G401.6 (cell line): ENCODE measurements at regions not wholly inside any gene's neighbourhood (a gene's known extent, or its start where the extent isn't known, plus 50 kb on each side); places are given as distances from the start of the nearest gene placed in this dataset.

Experiments
- FAIRE-seq: peaks from 2 replicates; lab custom pipeline; 2012; peaks lifted over from hg19 to GRCh38; lab: Jason Lieb, UNC

DNA sequence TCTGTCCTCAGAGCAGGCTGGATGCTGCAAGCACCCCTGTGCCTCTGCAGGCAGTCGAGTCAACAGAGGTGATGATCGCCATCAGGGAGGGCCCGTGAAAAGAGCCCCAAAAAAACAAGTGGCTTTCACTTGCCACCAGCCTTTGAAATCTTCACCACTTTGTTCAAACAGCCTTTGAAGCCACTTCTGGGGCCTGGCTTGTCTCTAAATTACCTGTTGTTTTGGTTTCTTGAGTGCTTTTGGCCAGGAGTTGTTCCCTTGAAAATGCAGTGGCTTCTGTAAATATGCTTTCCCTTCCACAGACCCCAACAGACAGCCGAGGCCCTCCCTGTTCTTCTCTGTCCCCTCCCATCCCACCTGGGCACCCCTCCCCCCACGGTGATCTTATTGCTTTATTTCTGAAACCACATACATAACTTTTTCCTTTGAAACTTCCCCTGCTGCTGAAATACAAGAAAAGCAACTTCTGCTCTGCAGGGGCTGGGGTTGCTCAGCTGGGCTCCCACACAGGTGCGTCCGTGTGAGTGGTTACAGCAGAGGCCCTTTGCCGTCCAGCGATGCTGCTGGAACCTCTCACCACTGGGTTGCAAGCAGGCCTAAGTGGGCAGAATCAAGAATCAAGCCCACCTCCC lies 283.8 kb upstream of the SHH start:
- no peak for FAIRE-seq

DNA sequence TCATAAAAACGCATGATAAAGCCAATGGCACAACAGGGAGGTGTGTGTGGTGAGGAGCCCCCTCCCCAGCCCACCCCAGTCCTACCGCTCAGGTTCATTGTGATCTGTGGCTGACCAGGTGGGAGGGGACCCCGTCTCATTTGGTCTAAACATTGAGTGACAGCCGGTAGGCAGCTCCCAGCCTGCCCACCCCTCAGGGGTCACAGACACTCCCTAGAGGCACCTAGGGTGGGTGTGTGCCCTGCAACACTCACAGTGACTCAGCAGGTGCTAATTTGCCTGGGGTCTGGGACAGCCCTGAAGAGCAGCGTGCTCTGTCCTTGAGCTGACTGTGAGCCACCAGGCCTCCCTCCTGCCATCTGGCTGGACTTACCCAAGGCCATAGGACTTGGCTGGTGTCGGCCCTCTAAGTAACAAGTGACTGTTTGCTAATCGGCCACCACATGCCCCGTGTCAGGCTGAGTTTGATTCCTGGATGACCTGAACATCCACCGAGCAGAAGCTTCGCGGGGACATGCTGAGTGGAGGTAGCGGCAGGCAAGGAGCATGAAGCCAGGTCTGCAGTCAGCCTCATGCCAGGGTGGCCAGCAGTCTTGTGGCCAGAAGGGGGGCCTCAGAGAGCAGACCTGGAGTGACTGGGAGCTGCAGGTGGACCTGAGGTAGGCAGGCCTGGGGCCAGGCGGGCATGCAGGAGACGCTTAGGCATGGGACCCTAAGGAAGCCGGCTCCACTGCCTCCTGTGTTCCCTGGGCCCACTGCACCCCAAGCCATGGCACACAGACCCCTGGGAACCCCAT lies 282.3 kb upstream of the SHH start:
- no peak for FAIRE-seq

DNA sequence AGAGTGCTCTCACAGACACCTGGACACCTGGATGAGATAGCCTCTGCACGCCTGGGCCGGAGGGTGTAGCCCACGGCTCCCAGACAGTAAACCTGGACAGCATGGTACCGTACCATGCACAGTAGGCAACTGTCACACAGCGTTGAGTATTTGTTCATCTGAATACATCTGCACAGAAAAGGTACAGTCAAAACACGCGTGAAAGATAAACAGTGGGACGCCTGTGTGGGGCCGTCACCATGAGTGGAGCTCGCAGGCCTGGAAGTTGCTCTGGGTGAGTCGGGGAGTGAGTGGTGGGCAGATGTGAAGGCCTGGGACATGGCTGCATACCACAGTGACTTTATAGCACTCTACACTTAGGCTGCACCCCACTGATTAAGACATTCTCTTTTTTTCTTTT lies 280.0 kb upstream of the SHH start:
- no peak for FAIRE-seq

DNA sequence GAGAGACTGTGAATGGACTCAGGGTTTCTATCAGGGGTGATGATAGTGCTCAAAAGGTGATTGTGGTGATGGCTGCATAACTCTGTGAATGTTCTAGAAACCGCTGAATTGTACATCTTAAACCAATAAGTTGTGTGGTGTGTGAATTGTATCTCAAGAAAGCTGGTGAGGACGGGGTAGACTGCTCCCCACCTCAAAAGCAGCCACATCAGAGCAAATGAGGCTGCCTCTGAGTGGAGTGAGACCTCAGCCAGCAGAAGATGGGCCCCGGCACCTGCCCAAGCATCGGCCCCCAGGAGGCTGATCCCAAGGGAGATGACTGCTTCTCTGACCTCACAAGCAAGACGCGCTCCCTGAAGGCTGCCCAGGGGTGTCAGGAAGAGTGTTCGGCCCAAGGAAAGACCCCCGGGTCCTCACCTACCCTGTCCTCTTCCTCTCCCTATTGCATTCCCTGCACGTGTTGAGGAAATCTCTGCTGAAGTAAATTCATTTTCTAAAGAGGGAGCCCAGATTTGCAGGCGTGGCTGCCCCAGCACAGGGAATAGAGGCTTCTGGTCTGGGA lies 279.3 kb upstream of the SHH start:
- no peak for FAIRE-seq

DNA sequence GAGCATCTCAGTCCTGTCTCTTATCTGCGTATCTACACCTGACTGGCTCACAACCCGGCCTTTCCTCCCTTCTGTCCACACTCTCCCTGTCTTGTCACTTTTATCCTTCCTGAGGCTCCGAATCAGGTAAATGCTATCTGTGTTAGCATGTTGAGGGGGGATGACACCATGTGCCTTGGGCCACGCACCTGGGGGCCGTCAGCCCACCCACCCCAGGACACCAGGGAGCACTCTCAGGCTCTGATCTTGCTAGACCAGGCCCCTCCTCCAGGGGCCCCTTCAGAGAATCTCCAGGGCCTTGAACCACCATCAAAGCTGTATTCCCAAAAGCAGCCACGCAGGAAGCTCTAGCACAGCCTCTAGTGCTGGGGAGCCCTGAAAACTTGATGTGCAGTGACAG lies 278.7 kb upstream of the SHH start:
- FAIRE-seq: no peak

DNA sequence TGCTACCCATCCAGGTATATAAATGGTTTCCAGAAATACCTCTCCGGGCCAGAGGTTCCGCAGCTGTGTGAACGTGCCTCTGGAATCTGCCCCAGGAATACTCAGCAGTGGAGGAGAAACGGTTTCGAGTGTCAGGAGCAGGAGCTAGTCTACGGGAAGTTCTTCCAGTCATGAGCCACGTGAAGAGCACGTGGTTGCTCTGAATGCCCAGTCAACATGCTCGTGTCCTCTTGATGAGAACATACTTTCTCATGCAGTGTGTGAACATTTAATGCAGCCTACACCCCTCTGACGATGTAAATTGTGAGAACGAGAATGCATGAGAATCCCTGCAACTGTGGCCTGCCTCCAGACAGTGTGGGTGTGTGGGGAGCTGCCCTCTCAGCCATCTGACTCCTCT lies 277.0 kb upstream of the SHH start:
- FAIRE-seq: no peak

DNA sequence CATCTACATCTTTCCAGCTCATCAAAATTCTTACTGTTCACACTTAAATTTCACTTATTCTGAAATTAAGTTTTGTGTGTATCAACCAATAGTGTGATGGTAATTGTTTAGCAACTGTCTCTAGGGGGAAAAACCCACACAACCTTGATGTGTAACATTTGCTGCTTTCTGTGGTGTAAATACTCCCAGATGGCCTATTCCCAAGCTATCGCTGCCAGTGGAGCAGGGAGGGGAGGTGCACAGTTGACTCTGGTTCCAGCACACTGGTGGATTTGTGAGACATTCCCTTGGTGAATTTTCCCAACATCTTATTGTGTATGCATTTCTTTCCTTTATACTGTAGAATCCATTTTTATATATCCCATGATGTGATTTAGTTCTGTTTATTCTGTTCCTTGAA lies 275.9 kb upstream of the SHH start:
- FAIRE-seq: no peak

DNA sequence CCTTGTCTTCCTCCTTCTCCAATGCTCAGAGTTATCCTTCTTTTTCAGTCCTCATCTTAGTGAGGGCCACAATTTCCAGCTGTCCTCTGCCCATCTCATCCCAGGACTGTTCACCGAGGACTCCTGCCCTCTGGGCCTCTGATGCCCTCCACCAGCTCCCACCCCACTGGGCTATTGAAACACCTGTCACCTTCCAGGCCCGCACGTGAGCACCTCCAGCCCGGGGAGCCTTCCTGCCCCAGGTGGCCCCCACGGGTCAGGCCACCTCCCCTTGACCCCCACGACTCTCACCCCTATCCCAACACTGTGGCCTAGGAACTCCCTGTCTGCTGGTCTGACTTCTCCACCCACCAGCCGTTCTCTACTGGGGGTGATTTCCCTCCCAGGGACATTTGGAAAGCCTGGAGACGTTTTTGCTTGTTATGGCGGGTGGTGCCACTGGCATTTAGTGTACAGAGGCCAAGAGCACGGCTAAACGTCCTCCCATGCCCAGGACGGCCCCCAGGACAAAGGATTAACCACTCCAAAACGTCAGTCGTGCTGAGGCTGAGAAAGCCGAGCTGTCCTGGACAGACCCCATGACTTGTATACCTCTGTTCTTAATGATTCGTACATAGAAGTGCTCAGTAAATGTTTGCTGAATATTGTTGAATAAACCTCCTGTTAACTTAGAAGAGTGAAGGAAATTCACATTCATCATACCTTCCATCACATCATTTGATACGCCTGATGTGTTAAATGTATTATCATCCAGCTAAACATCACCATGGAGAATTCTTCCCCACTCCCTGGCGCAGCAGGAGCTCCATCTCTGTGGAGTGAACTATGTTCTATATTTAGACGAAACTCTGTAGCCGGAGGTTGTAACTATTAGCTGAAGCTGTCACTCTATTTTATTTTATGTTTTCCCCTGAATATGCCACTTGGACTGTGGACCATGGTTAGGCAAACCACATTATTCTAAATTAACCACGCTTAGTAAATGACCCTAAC lies 270.1 kb upstream of the SHH start:
- no peak for FAIRE-seq

DNA sequence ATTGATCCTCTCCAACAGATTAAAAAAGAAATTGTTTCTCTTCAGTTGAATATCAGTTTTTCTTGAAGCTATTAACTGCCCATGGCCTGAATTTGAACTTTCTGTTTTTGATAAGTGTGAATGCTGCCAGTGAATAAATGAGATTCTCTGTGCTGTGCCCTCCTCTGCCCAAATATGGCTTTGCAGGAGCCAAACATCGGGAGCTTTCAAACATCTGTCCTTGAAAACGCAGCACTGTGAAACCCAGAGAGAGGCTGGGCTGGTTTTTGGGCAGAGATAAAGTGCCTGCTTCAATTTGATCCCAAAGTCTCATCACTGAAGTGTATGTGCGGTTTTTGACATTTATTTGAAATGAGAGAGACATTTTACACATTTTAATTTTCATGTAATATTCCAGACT lies 268.3 kb upstream of the SHH start:
- no peak for FAIRE-seq

DNA sequence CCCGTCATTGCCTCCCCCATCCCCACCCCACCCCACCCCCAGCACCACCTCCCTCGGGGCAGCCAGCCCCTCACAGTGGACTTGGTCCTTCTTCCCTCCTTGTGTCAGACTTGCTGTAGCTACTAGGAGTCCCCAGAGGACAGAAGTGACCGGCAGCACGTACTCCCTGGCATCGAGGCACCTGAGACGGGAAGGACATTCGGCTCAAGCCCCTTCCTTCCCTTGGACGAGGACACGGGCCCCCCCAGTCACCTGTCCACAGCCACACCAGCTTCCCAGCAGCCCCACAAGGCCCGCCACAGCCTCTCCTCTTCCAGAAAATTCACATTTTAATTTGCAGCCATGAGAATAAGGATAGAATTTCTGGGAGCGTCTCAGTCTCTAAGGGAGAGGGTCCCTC lies 267.8 kb upstream of the SHH start:
- no peak for FAIRE-seq

DNA sequence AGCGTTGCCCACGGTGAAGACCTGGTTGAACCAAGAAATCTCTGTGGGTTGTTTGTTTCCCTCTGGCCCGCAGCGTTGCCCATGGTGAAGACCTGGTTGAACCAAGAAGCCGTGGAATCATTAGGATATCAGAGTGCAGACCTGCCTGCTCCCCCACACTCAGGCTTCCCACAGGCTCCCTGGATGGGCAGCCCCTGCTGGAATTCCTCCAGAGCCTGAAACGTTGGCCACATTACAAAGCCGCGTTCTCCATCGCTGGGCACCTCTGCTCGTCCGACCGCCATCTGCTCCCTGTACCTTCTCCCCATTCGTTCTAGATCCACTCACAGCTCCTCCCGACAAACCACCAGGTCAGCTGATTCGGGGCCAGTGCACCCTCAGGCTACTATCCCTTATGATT lies 266.9 kb upstream of the SHH start:
- FAIRE-seq: no peak

DNA sequence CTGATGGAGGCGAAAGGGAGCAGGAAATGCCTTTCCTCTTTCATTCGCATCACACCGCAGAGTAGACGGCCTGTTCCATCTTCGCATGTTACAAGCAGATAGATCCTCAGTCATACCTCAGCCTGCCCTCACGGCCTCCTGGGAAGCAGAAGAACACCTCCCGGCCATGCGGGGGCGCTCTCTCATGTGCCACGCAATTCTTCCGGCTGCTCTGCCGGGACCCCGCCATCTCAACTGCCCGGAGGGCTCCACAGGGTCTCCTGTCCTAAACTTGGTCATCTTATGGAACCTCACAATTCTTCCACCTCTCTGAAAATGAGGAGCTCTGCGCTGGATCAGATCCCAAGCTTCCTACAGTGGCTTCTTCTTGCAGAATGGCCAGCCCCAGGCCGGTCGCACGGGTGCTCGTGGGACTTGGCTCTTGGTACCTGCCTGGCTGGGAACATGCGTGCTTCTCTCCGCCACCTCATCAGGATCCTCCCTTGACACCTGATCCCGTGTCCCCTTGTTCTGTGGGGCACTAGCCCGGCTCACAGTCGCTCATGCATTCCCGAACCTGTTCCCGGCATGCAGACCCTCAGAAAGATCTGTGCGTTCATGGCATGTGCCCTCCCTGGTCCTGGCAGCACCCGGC lies 262.8 kb upstream of the SHH start:
- FAIRE-seq: no peak

DNA sequence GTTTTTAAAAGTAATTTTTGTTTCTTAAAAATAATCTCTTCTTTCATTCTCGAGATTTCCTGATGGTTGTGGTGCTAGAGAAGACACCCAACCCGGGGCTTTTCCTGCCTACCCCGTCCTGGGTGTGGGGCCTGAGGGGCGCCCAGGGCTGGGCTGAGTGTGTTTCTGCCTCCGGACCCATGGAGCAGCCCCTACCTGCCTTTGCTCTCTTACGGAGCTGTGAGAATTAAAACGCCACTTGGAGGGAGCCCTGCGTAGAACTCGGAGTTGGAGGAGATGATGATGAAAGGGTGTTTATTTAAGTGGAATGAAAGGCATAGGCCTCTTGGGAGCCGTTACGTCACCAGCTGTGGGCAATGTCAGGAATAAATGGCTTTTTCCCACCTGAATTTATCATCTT lies 261.8 kb upstream of the SHH start:
- FAIRE-seq: no peak

DNA sequence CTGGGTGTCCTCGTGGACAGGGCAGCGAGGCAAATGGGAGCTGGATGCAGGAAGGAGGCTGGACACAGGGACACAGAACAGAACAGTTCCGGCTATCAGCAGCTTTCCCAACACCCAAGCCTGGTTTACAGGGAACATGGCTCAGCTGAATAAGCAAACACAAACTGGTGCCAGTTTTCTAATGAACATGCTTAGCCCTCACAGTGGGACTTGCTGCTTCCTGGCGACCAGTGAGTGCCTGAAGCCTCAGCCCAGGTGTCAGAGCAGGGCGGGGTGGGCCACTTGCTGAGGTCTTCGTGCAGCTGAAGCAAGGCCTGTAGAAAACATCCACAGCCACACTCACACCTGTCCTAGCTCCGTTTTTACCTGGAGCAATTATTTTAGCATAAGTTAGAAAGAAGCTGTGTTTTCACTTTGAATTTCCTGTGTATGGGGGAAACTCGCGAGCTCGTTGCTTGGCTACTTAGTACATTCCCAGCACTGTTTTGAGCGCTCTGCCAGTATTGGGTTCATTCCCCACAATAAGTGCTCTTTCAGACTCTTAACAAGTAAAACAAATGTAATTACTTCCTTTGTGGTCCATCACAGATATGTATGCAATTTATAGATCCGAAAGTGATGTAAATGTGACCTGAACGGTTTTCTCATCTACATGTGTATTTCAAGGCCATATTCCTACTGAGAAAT lies 261.2 kb upstream of the SHH start:
- no peak for FAIRE-seq

DNA sequence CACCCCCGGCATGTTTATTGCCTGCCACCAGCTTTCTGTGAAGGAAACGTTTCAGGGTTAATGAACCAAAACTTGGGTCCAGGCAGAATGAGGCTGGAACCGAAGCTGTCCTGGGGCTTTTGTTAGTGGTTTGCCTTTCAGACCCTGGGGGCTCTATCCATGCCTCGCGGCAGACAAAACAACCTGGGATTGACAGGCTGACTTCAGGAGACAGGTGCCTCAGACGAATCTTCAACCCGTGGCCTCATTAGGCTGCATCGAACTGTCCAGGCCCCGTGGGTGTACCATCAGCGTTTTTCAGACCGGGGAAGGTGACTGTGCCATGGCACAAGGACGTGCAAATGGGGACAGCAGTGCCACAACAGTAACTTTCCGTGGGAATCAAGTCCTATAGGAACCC lies 259.3 kb upstream of the SHH start:
- no peak for FAIRE-seq

DNA sequence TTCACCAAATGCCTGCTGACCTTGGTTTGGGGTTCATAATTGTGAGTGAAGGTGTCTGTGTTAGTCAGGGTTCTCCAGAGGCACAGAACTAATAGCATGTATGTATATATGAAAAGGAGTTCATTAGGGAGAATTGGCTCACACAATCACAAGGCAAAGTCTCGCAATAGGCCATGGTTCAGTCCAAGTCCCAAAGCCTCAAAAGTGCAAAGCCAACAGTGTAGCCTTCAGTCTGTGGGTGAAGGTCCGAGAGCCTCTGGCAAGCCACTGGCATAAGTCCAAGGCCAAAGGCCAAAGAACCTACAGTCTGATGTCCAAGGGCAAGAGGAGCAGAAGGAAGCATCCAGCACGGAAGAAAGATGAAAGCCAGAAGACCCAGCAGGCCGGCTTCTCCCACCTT lies 257.6 kb upstream of the SHH start:
- FAIRE-seq: no peak

DNA sequence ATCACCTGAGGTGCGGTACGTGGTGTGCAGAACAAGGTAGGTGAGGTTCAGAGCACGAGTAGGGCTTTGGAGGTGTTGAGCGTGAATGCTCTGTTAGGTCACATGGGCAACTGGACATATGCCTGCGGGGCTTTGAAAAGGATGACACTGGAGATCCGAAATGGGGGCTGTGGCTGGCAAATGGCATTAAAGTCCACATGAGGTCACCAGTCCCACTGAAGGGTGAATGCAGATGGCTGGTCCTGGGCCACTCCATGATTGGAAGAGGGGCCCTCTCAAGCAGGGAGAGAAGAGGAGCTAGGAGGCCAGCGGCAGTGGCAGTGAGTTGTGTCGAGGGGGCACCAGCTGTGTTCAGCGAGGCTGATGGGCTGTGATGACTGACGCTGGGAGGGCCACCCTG lies 254.9 kb upstream of the SHH start:
- FAIRE-seq: no peak

DNA sequence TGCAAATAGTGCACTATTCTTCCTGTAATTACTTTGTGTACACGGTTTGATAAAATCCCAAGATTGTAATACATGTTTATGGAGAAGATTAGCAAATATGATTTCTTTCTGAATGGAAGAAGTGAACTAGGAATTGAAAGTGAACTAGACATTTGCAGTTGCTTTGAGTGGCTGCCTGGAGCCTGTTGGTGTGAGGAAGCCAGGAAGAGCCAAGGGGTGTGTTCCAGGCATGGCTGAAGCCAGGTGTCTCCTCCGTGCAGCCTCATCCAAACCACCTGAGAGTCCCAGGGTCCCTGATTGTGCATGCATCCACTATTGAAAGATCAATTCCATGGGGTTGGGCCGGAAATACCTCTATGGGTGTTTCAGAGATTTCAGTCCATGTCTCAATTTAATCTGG lies 253.1 kb upstream of the SHH start:
- FAIRE-seq: no peak

DNA sequence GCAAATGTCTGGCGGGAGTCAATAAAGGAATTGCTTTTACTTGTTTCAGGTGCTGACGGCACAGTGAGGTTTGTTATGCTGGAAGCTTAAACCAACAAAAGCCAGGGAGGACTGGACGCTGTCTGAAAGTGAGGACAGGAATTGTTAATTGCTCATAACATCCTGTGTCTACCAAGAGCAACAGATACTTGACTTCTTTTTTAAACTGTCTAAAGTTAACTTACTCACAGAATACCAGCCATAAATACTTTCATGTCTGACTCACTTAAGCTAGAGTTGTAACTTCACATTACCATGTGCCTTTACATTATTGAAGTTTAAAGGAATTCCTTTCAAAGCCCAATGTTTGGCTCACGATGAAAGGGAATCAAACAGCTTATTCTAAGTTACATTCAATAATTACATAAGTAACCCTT lies 252.7 kb upstream of the SHH start:
- FAIRE-seq: no peak

DNA sequence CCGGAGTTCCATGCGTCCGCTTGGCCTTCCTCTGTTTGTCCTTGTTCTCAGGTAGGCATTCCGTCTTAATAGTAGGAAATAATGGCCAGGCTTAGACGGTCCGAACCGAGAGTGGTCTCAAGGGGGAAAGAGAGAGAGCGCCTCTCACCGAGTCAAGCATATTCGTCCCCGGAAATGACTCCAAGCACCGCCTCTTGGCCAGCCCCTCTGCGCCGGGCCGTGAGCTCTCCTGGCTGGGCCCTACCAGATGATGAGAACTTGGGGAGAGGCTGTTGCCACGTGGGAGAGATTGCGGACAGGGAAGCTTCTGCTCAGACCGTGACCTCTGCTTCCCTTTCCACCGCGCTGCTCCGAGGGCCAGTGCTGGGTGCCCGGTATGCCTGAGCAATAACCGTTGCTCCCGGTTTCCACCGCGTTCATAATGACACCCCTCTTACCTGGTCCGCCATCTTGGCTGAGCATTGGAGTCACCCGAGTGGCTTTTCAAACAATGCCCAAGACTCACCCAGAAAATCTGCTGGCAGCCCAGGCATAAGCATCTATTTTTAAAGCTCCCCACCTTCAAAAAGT lies 251.1 kb upstream of the SHH start:
- FAIRE-seq: no peak

DNA sequence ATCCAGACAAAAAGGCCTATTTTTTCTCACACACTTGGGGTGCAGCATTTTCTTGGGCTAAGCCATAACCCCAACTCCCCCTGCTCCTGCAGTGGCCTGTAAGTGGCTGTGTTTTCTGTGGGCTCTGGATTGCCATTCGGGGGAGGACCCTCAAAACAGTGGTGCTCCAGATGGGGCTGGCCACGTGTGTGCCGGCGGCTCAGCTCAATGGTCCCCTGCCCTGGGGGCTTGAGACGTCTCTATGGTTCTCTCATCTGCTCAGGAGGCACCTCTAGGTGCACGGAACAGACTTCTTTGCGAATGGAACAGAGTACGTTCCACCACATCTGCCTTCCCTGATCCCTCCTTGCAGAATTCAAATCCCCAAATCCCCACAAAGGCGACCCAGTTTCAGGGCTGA lies 250.0 kb upstream of the SHH start:
- no peak for FAIRE-seq
